ENCODE measurements at regions not wholly inside any gene's neighbourhood (a gene's known extent, or its start where the extent isn't known, plus 50 kb on each side); places are given as distances from the start of the nearest gene placed in this dataset.
"Not testable (repeated sequence)": the region's sequence is repeated elsewhere in the genome, so short reads cannot be mapped to it uniquely, and the experiment has no call there.

DNA sequence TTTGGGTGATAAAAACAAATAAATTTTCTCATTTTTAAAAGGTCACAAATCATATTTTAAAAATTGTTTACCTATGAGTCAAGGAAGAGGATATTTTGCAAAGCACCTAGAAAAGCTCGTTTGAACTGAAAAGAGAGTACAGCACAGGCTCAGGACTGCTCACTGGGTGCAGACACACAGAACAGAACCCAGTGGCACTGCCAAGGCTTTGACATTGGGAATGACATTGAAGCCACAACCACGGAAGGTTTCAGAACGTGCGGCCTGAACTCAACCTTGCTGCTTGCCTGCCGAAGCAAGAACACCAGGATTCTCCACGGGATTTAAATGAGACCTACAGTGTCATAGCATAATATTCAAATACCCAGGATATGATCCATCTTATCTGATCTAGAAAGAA is 597.1 kb upstream of the B3GAT1 start:
- no peak for DNase-seq

- DNase-seq = no peak
Observed at GRCh38 chr11:135008412-135008811, 596.4 kb upstream of the B3GAT1 start.

DNA sequence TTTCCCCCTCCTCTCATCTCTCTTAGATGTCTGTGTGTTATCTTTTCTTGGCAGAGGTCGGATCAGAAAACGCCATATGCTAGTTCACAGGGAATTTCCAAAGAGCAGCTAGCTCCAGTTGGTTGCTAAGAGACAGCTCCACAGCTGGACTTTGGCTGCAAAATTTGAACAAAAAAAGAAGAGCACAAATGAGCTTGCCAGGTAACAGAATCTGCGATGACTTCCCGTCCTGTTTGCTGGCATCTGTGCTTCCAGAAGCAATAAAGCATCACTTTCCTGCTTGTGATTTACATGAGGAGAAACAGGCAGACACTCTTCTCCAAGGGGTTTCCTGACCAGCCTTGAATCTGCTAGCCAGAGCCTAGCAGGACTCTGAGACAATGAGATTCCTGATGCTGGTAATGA is 596.0 kb upstream of the B3GAT1 start:
- peak; percentile 70 for DNase-seq

DNA sequence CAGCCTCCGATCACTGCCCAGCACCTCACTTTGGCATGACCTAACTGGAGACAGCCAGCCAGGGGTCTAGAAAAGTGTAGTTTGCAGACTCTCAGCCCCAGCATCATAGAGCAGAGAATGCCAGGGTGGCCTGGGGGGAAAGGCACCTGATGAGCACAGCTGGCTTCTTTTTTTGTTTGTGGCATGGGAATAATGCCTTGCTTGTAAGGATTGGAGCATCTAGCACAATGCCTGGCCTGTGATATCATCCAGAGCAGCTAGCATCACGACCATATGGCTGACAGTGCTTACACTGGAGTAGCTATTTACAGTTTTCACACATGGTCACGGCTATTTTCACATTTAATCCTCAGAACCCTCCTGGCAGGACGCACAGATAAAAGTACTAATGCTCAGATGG is 594.8 kb upstream of the B3GAT1 start:
- peak; percentile 54 for DNase-seq

- DNase-seq = no peak
Observed at GRCh38 chr11:135004495-135004894, 592.5 kb upstream of the B3GAT1 start.

GRCh38 chr11:135002236-135002635 is 590.2 kb upstream of the B3GAT1 start:
- DNase-seq = no peak

- DNase-seq = no peak
Observed at GRCh38 chr11:135001581-135001980, 589.5 kb upstream of the B3GAT1 start.

DNA sequence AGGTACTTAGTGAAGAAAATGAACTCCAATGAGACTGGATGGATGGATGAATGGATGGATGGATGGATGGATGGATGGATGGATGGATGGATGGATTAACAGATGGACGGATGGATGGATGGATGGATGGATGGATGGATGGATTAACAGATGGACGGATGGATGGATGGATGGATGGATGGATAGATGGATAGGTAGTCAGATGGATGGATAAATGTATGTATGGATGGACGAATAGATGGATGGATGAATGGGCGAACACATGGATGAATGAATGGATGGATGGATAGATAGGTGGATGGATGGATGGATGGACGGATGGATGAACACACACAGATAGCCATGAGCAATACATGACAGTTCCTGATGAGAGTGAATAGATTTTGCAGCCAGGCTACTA is 589.0 kb upstream of the B3GAT1 start:
- not testable (repeated sequence) for DNase-seq

DNA sequence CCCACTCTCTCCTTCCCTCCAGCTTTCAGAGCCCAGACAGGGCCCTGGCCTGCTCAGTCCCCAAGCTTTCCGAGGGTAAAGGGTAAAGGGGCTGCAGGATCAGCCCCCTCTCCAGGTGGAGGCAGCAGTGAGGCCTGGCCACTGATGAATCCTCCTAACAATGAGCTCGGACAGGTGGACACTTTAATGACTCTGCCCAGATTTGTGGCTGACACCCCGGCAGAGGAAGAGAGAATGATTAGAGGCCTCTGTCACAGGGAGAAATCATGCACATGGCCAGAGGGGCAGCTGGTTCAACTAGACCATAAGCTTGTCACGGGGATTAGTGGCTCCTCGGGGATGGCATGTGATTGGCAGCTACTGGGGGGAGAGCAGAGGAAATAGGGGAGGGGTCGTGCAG is 587.5 kb upstream of the B3GAT1 start:
- DNase-seq = peak; percentile 19

- no peak for DNase-seq
Observed at GRCh38 chr11:134997652-134998320, 585.7 kb upstream of the B3GAT1 start.

DNA sequence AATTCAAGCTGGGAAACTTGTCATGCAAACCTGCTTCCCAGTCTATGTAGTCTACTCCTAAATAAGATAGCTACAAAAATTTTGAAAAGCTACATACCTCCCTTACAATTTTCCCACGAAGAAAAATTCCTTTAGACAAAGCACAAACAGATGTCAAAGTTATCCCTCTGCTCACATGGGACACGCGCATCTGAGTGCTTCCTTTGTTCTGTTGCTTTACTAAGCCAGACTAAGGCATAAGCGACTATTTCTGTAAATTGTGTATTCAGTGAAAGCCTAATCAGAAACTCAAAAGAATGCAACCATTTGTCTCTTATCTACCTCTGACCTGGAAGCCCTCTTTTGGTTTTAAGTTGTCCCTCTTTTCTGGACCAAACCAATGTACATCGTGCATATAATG is 583.7 kb upstream of the B3GAT1 start:
- no peak for DNase-seq

DNA sequence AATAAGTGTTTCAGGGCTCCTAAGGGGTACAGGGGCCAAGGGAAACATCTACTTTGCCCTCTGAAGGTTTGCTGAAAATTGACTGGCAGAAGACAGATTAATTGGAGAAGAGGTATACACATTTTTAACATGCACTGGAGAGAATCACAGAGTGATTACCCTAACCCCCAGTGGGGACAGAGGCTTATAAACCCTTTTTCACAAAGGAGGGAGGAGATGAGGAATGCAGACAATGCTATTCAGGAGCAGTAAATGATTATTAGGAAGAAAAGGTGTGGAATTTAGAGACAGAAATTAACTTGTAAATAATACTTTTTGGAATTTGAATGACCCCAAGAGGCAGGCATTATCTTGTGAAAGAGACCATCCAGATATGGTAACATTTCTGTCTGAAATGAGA is 582.4 kb upstream of the B3GAT1 start:
- DNase-seq = no peak

DNA sequence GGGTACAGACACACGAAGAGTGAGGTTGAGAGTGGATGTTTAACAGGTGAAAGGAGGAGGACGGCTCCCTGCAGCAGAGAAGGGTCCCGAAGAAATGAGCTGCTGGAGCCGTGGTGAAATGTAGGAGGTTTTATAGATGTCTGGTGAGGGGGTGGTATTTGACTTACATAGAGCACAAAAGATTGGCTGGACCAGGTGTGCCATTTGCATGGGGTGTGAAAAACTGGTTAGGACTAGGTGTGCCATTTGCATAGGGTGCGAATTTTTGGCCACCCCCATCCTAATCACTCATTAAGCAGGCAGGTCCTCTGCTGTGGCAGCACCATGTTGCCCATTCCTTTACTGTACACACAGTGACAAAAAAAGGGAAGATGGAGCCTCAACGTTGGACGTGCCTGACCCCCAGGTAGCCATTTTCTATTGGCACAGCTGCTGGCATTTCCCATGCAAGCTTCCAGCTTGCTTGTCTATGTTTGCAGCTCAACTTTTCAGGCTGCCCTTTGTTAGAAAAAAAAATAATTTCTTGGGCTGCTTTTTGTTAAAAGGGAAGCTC is 581.7 kb upstream of the B3GAT1 start:
- DNase-seq = no peak

DNA sequence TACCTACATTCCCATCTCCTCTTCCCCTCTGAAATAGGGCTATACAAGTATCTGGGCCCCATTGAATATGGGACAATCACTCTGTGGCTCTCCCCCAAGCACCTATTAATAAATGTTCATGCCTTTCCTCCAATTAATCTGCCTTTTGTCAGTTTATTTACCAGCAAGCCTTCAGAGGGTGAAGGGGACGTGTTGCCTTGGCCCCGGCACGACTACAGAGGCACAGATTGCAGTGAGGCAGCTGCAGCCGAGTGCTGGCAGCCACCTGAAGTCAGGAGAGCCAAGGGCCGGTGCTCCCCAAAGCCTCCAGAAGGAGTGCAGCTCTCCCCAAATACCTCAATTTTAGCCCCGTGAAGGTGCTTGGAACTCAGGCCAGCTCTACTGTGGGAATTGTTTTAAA is 580.9 kb upstream of the B3GAT1 start:
- no peak for DNase-seq

GRCh38 chr11:134988495-134988894 is 576.5 kb upstream of the B3GAT1 start:
- no peak for DNase-seq

DNA sequence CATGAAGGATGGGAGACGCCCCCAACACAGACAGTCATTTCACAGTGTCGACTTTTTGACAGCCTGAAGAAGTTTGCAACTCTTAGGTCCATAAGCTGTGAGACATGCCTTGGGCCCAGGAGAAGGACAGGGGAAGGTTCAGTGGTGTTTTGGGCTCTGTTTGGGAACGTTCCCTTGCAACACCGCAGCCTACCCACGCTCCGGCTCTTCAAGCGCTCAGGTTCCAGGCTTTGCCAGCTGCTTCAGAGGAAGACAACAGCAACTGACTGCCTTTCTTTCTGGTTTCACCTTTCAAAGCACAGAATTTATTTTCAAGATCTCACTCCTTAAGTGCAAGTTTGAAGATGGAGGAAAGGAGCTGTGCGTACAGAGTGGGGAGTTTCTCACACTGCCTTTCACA is 575.8 kb upstream of the B3GAT1 start:
- DNase-seq = no peak

GRCh38 chr11:134987223-134987768 is 575.3 kb upstream of the B3GAT1 start:
- no peak for DNase-seq

GRCh38 chr11:134984421-134984820 is 572.4 kb upstream of the B3GAT1 start:
- no peak for DNase-seq

DNA sequence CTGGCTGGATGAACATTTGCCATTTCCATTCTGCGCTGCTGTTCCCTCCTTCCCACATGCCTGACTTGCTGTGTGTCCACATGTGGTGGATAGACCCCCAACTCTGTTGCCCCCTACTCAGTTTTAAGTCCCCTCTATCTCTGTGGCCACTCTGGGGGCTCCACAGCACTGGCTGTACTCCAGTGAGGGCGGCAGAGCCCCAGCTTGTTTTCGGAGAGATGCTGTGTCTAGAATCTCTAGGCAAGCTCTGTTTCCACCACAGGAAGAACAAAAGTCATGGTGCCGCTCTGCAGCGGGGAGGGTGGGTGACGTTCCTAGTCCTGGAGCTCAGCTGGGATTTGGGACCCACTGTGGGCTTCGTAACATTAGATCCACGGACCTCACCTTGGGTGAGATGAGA is 570.4 kb upstream of the B3GAT1 start:
- DNase-seq = not testable (repeated sequence)

DNA sequence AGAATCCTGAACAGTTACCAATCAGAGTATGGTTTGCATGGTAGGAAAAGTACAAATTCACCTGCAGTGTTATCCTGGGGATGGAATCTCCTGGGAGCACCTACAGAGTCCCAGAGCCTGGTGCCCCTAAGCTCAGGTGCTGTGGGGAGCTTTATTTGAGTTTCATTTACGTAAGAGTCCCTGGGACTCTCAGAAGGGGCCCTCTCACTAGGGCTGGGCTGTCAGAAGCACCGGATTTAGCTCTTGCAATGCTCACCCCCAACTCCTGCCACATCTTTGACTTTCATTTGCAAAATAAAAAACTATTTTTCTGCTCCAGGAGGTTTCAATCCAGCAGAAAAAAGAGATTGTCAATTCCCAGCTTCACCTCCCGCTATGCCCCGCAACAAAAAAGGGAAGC is 569.8 kb upstream of the B3GAT1 start:
- no peak for DNase-seq

DNA sequence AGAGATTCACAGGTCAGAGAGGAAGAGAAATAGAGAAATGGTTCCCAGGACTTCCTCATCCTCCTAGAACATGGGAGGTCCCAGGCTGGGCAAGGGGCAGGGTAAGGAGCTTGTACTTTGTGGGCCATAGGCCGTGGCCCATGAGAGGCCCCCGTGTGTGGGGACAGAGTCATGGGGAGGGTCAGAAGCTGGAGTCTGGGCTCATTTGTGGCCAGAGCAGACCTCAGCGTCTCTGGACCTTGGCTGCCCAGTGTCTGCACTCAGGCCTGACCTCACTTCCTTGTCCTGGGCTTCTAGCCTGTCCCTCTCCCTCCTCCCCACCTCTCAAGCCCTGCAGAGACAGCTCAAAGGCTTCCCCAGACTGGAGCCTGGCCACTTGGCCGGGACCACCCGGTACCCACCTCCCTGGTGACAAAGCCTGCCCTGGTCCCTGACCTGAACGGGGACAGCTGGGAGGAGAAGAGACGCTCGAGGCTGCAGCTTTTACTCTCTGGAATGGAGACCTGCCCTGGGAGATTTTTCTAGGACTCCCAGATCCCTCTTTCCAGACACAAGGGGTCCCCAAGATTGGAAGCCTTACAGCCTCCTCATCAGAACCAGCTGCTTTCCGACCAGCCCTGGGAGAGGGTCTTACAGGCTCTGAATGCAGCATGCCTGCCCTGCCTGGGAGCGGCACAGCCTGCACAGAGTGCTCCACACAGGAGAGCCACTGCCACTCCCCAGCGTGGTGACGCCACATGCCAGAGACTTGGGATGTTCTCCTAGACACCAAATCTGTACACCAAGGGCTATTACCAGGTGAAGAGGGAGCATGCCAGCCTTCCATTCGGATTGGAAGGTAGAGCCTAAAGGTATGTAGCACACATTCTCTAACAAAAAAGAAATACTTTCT is 569.0 kb upstream of the B3GAT1 start:
- no peak for DNase-seq

DNA sequence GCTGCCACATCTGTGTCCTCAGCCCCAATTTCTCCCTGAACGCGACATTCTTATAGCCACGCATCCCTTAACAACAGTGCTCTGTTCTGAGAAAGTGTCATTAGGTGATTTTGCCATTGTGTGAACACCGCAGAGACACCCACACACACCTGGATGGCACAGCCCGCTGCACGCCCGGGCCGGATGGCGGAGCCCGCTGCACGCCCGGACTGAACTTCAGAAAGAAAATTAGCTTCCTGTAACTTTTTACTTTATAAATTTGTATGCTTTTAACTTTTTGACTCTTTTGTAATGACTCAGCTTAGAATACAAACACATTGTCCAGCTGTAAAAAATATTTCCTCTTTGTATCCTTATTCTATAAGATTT is 567.0 kb upstream of the B3GAT1 start:
- not testable (repeated sequence) for DNase-seq

DNA sequence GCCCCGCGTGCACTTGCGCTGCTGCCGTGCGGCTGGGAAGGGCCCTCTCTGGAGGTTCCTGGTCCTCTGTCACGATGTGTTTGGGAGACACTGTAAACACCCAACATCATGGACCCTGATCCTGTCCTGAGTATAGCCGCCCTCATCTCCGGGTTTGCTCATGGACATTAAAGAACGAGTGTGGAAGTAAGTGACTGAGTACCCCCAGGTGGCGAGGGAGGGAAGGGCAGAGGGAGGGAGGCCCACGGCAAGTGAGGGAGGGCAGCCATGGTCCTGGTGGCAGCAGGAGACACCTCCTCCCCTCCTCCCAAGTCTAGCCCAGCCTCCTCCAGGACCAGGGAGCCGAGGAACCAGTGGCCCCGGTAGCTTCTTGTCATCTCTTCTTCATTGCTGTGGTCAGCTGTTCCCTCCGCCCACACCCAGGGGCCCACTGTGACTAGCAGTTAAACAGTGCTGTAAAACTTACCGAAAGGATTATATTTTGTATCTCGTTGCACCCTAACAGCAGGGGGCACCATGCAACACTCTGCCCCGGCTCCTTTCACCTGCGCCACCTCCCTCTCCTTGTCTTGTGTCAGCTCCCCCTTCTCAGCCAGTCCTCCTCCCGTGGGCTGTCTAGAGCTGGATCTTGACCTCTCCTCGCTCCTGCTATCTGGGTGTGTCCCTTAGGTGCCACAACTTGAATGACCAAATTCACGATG is 566.5 kb upstream of the B3GAT1 start:
- no peak for DNase-seq

Measured in NCI-H524 treated with DMSO at 0.1 percent for 48 hours (cell line).